Colon (tissue), 2 donors: ENCODE measurements at regions not wholly inside any gene's neighbourhood (a gene's known extent, or its start where the extent isn't known, plus 50 kb on each side); places are given as distances from the start of the nearest gene placed in this dataset.

ENCODE experiments used
- FAIRE-seq: peaks from 2 replicates; lab custom pipeline; 2012; peaks lifted over from hg19 to GRCh38; lab: Jason Lieb, UNC
- donor health status: control.
- donor health status: control.

DNA sequence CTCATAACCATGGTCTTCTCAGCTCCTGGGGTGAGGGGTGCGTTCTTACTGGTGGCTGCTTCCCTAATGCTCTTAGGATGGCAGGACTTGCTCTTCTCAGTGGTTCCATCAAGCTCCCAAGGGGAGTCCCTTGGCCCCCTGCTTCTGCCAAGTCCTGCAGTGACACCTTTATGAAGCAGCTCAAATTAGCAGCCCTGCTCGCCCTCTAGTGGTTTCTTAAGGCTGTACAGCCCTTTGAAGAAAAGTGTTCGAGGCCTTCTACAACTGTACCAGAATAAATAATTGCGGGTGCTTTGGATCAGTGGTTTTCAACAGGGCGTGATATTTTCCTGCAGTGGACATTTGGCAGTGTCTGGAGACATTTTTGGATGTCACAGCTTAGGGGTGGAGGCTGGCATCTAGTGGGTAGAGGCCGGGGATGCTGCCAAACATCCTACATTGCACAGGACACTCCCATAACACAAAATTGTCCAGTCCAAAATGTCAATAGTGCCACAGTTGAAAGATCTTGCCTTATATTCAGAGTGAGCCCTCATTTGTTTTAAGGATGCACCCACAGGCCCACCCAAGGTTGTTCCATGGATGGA, 204.7 kb upstream of the S100G start:
- FAIRE-seq, result no peak

DNA sequence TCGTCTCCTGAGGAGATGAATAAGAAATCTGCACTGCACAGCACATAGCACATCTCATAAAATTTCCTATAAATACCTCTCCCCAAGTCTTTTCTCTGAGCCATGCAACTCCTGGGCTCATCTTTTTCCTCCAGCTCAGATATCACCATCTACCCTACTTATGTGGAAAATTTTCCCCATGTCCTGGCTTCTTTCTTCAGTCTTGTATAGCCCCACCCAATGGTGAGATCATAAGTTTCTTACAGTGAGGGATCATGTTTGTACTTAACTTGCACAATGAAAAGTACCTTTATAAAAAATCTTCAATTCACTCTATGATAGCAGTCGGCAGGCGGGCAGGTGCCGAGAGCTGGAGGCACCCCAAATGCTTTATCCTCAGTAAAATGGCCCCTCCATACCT, 198.6 kb upstream of the S100G start:
- no peak for FAIRE-seq

DNA sequence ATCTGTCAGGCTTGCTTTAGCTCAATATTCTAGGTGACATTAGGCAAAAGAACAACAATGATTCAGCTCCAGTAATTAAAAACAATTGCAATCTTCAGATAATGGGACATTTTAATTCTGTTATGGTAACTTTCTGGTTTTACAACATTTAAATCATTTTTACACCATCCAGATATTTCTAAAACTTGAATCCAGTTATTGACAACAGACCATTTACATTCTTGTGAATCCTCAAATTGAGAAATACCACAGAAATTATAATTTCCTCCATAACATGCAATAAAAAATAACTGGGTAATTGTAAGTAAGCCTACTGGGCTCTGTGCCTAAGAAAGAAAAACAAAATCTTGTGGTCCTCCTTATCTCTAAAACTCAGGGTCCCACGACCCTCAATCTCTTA, 195.0 kb upstream of the S100G start:
- FAIRE-seq, result no peak

GRCh38 chrX:16457239-16457638, 192.7 kb upstream of the S100G start:
- FAIRE-seq, result no peak

- no peak for FAIRE-seq
Observed at GRCh38 chrX:16458208-16458607, 191.8 kb upstream of the S100G start.

GRCh38 chrX:16459008-16459407, 190.9 kb upstream of the S100G start:
- no peak for FAIRE-seq

DNA sequence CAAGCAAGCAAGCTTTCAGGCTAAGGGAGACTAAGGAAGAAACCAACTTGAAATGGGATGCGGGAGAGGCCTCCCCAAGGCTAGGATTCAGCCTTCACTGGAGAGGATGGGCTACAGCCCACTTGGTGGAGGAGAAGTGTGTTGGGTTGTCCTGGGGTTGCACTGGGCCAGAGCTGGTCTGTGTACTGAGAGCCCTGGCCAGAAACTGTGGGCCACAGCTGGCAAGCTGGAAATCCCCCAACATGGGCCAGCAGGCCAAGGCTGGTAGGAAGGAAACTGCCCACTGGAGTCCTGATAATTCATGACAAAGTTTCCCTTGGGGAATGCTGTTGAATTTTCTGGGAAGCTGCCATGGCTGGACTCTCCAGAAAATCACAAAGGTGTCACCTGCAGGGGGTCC, 188.0 kb upstream of the S100G start:
- FAIRE-seq, result no peak

- FAIRE-seq, result no peak
Observed at GRCh38 chrX:16462912-16463311, 187.0 kb upstream of the S100G start.

- FAIRE-seq, result peak; percentile 5
Observed at GRCh38 chrX:16464369-16464768, 185.6 kb upstream of the S100G start.

- no peak for FAIRE-seq
Observed at GRCh38 chrX:16465081-16465876, 184.7 kb upstream of the S100G start.

DNA sequence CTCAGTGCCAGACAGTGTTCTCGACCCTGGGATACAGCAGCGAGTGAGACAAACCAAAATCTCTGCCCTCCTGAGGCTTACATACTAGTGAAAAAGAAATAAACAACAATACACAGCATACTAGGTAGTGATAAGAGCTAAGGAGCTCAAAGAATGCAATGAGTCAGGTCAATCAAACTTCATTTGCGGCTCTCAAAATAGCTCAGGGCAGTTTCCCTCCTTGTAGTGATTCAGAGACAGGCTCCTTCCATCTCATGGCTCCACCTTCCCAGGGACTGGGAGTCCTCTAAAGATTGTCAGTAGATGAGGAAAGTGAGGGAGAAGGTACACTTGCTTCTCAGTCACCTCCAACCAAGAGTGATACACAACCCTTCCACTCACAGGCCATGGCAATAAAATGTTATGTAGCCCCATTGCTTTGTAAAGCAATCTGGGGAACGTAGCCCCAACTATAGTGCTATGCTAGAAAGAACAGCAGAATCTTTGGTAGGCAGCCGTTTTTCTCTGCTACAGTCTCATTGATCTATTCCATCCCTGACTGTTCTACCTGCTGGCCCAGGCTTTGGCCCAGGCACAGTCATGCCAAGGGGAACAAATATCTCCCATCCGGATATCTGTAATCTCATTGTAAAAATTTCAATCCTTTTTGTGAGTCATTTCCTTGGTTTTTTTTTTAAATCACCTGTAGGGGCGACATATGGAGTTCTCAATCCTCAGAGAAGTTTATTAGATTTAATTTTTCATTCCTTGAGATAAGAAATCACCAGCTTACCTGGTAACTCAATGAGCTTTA, 183.1 kb upstream of the S100G start:
- no peak for FAIRE-seq

DNA sequence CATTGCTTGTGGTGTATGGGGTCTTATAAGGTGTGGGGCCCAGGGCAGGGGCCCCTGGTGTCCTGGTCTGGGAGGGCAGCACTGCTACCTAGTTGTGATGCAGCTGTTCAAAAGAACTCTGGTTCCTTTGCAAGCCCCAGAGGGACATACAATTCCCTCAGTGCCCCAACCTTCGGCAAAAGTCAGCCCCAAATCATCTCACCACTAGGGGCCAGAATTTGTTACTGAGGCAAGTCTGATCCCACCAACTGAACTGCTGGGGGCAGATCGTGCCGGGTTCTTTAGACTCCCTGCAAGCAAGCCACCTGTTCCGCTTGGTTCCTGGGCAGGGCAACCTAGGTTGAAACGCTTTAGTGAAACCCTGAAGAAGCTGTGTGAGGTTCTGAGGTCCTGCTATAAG, 180.1 kb upstream of the S100G start:
- no peak for FAIRE-seq

DNA sequence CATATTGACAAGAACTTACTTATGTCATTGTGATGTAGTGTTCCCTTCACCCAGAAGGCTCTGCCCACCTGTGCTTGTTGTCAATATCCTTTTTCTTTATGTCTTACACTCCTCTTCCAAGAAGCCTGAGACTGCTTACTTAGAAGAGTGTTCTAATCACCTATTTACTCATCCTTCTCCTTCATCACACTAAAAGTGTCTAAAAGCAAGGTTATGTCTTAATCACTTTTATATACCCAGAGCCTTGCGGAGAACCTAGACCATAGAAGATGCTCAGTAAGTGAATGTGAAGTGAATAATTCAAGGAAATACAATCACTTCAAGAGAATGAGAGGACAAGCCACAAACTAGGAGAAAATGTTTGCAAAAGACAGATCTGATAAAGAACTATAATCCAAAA, 177.6 kb upstream of the S100G start:
- no peak for FAIRE-seq

- FAIRE-seq, result no peak
Observed at GRCh38 chrX:16474511-16474910, 175.4 kb upstream of the S100G start.

DNA sequence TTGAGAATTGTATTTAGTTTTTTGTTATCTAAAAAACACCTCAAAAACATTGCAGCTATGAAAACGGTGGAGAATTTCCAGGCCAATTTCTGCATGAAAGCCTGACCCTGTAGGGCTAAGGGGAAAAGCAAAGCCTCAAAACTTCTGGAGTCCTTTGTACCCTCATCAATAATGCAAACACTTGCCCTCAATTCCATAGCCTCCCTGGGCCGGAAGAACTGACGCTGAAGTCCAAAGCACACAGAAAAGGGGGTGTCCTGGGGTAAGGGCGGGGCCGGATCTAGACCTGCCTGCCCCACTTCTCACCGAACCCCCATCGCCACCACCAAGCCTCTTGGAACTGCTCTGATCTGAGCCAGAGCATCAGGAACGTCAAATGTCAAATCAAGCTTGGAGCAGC, 173.9 kb upstream of the S100G start:
- FAIRE-seq, result no peak

DNA sequence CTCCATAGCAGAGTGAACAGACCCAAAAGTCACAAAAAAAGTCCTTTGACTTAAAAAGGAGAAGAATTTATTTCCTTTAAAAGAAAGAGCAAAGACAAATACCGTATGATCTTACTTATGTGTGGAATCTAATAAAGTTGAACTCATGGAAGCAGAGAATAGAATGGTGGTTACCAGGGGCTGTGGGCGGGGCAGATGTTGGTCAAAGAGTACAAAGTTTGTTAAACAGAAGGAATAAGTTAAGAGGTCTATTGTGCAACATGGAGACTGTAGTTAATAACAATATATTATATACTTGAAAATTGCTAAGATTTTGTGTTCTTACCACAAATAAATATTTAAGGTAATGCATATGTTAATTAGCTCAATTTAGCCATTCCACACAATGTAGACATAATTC, 173.3 kb upstream of the S100G start:
- FAIRE-seq, result no peak

DNA sequence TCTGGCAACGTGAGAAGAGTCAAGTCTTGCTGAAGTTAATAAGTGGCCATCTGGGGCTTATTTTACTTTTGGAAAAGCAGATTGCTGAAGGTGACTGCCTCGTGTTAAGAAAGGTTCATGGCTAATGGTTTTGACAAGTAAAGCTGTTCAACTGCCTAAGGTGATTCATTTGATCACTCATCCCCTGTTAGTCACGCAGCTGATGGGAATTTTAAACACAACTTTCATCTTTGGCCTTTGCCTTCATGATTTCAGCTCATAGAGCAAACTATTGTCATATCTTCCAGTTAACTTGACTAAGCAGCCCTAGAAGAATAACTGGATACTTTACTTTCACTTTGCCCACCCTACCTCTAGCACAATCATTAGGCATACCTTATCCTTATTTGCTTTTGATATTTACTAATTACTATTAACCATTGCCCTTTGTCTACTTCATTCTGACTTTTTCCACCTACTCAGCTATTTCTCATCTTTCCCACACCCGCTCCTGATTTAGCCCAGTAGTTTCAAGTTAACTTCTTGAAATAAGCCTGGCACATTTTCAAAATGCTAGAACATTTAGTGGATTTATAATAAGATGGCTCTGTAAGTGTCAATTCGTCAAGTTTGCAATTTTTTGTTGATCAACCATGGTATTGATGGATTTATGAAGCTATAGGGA, 170.6 kb upstream of the S100G start:
- peak; percentile 10 for FAIRE-seq

DNA sequence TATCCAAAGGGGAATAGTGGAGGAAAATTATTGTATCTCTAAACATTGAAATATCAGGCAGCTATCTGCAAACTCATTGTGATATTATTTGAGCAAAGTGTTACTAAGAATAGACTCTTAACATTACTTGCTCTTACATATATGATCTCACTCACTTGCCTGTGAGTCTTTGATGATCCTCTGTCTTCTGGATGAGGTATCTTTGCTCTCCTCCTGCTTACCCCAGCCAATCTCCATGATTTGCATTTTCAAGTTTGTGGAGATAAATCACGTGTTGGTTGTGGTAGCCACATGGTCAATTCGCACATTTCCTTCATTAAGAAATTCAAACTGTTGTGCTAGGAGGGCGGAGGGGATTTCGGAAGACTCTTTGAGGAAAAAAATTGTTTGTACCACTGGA, 169.9 kb upstream of the S100G start:
- no peak for FAIRE-seq

- no peak for FAIRE-seq
Observed at GRCh38 chrX:16484338-16484737, 165.6 kb upstream of the S100G start.

GRCh38 chrX:16487620-16488385, 162.2 kb upstream of the S100G start:
- no peak for FAIRE-seq

DNA sequence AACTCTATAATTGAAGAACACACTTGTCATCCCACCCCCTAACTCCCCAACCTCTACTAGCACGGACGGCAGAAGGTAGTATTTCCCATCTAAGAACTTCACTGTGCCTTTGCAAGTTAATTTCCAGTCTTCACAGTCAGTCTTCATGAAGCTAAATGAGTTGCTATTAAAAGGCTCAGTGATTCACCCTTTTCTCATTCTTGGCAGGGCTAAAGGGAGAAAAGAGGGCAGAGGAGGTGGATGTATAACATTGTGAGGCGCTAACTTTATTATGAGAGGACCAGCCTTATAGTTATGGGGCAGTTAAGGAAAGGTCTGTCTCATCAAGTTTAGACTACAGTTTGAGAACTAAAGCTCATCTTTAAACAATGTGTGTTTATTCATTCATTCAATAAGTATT, 161.0 kb upstream of the S100G start:
- no peak for FAIRE-seq

- no peak for FAIRE-seq
Observed at GRCh38 chrX:16491461-16491860, 158.5 kb upstream of the S100G start.
